ENCODE measurements at regions not wholly inside any gene's neighbourhood (a gene's known extent, or its start where the extent isn't known, plus 50 kb on each side); places are given as distances from the start of the nearest gene placed in this dataset.
A peak's percentile ranks its signal among the peaks of the same experiment; 100 is the strongest.
"Not testable (repeated sequence)": the region's sequence is repeated elsewhere in the genome, so short reads cannot be mapped to it uniquely, and the experiment has no call there.

GRCh38 chr2:51920509-51920908 is 888.6 kb upstream of the NRXN1 start:
- no peak for DNase-seq (ENCODE audit: low read depth in 2 of 2)

DNA sequence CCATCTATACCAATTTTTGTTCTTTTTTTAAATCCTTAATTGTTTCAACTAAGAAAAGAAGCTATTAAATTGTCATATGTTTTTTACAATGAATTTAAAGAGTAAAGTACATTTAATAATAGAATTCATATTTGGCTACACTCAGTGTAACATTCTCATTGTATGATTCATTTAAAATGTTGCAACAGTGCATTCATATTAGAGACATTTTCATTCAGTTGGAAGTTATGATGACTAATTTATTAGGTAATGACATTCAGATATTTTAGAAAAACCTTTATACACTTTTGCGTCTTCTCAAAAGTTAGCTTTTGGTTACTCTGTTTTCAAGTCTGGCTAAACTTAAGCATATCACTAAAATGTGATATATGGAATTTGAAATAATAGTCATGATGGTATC is 887.5 kb upstream of the NRXN1 start:
- DNase-seq (ENCODE audit: low read depth in 2 of 2): peak; percentile 58 to 64

GRCh38 chr2:51918113-51918512 is 886.2 kb upstream of the NRXN1 start:
- DNase-seq (ENCODE audit: low read depth in 2 of 2): peak; percentile 84 to 89

DNA sequence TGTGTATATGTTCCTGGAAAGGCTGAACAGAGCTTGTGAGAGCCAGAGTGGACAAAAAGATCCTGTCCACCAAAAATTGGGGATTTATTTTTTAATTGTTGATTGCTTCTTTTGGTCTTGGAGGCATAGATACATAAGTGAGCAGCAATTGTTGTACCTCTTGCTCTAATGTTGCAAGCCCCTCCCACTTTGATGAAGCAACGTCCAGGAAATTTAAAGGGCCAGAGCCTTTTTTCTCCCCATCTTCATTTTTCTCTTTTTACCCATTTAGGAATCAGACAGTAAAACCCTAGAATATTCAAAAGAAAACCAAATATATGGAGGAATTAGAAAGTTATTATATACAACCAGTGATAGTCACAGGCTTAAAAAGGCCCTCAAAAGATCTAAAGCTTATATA is 871.8 kb upstream of the NRXN1 start:
- no peak for DNase-seq (ENCODE audit: low read depth in 2 of 2)

GRCh38 chr2:51899643-51900042 is 867.7 kb upstream of the NRXN1 start:
- DNase-seq (ENCODE audit: low read depth in 2 of 2): no peak

GRCh38 chr2:51894584-51894983 is 862.7 kb upstream of the NRXN1 start:
- DNase-seq (ENCODE audit: low read depth in 2 of 2): not testable (repeated sequence)

DNA sequence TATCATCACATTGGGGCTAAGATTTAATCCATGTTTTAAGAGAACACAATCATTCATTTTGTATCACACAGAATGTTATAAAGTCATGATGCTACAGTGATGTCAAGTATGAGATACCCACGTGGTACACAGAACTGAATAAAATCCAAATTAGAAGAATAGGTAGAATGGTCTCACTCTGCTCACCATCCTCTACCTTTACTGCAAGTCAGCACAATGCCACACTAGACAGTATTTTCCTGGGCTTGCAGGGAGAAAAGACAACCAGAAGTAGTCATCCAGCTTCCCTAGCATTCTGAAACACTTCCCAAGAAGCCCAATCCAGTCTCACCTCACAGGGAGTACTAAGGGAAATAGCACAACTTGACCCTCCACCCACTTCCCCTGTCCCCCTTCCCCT is 856.2 kb upstream of the NRXN1 start:
- no peak for DNase-seq (ENCODE audit: low read depth in 2 of 2)

DNA sequence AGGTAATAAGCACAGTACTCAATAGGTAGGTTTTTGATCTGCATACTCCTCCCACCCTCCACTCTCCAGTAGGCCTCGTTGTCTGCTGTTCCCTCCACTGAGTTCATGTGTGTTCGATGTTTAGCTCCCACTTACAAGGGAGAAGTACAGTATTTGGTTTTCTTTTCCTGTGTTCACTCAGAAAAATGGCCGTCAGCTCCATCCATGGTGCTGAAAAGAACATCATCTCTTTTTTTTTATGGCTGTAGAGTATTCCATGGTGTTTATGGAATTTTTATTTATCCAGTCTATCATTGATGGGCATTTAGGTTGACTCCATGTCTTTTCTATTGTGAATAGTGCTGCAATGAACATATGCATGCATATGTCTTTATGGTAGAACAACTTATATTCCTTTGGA is 849.7 kb upstream of the NRXN1 start:
- no peak for DNase-seq (ENCODE audit: low read depth in 2 of 2)

- DNase-seq (ENCODE audit: low read depth in 2 of 2): no peak
These were observed 848.2 kb upstream of the NRXN1 start for GRCh38 chr2:51880153-51880552.

DNA sequence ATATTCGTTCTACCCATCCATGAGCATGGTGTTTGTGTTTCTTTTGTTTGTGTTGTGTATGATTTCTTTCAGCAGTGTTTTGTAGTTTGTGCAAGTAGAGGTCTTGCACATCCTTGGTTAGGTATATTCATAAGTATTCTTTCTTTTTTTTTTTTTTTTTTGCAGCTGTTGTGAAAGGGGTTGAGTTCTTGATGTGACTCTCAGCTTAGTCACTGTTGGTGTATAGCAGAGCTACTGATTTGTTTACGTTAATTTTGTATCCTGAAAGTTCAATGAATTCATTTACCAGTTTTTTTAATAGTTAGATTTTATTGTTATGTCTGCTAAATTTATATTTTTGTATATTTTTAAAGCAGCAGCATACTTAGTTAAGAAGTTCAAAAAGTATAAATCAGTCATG is 834.4 kb upstream of the NRXN1 start:
- DNase-seq (ENCODE audit: low read depth in 2 of 2): no peak

GRCh38 chr2:51859260-51859659 is 827.3 kb upstream of the NRXN1 start:
- no peak for DNase-seq (ENCODE audit: low read depth in 2 of 2)

DNA sequence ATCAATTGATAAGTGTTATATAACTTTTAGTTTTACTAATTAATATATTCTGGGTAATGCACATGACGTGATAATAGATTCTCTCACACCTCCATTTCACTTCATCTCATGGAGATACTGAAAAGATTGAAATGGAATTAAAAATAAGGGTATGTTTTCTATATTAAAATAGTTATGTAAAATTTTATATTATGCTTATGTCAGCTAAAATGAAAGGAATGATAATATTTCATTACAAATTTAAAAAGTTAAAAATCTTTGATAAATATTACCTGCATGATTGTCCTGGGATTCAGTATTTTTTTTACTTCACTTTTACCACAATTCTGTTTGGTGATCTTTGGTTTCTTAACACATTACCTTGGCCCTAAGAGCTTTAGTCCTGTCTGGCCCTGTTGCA is 823.8 kb upstream of the NRXN1 start:
- no peak for DNase-seq (ENCODE audit: low read depth in 2 of 2)

DNA sequence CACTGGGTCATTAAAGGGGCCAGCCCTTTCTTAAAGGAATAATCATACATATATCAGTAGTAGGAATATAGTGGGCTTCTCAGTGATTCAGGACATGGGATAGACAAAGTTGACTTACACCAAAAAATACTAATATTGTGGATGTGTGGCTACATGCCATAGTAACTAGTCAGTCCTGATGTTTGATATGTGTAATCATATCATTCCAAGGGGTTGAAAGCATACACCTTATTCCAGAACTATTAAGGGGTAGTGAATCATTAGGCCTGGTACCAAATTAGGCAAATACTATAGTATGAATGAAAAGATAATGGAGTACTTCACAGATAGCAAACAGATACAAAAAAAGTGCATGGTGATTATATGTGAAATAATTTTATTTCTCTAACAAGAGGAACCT is 814.9 kb upstream of the NRXN1 start:
- no peak for DNase-seq (ENCODE audit: low read depth in 2 of 2)

DNA sequence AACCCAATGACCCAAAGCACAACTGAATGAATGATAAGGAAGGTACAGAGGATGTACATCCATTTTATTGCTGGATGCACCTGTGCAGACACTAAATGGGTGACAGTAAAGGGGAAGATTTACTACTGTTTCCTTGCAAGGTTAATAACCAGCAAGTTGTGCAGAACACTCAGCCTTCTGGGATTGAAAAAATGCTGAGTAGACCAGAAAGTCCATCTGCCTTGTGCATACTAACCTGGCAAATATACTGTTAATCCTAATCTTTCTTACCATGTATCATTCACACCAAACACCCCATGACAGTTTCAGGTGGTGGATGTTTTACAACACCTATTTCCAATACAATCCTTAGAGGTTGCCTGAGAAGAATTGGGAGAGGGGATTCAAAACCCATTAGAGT is 814.1 kb upstream of the NRXN1 start:
- no peak for DNase-seq (ENCODE audit: low read depth in 2 of 2)

GRCh38 chr2:51844596-51844995 is 812.7 kb upstream of the NRXN1 start:
- DNase-seq (ENCODE audit: low read depth in 2 of 2): no peak

GRCh38 chr2:51829477-51829876 is 797.5 kb upstream of the NRXN1 start:
- no peak for DNase-seq (ENCODE audit: low read depth in 2 of 2)

DNA sequence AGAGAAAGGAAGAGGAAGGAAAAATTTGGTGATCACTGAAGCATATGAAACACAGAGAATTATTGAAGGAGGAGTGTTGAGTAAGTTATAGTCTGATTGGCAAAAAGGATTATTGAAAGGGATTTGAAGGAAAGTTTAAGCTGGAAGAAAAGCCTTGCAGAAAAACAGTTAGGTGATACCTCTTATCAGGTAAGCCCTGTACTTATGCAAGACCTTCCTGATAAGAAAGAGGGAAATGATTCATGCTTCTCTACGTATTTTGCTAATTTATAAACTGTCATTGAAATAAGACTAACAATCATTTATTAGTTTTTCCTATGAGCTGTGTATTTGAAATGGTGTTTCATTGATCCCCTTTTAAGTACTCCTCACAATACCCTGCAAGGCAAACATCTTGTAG is 793.9 kb upstream of the NRXN1 start:
- DNase-seq (ENCODE audit: low read depth in 2 of 2): no peak

DNA sequence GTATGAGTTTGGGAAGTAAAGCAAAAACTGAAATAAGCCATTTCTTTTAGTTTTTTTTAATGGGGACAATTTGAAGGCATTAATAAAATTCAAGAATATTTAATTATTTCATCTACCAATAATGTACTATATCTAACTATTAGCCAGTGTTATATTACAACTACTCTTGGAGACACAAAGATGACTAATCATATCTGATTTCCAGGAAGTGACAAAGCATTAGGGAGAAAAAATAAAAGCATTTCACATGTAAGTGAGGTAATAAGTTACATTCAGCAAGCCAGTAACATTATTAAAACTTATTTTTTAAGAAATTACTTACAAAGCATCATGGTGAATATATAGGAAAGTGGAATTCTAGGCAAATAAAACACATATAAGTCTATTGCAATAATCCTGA is 781.3 kb upstream of the NRXN1 start:
- peak; percentile 23 to 33 for DNase-seq (ENCODE audit: low read depth in 2 of 2)

DNA sequence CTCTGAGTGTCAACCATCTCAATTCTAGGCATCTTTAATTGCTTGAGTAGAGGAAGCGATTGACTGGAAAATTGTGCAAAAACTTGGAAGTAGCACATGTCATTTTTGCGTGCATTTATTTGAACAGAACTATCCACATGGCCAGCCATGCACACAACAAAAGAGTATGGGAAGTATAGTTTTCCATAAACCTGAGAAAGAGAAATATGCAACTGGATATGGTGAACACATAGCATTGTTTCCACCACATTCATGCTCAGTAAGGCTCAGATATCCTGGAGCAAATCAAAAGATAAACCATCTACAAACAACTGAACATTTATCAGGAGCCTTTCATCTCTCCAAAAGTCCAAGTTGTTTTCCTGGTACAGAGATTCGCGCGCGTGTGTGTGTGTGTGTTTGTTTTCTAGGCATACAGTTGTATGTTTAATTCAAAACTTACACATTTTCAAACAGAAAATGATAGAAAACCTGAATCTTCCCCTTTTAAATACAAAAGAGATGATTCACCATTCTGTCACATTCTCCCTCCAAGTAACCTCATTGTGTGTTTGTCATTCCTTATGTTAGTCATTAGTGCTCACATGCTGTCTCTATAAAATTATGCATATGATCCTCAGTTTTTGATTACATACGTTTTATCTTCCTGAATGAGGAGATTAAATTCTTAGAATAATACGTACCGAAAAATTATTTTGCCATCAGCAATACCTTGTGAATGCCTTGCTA is 780.4 kb upstream of the NRXN1 start:
- DNase-seq (ENCODE audit: low read depth in 2 of 2): peak; percentile 28 to 36

- DNase-seq (ENCODE audit: low read depth in 2 of 2): no peak
These were observed 778.3 kb upstream of the NRXN1 start for GRCh38 chr2:51810197-51810596.

- DNase-seq (ENCODE audit: low read depth in 2 of 2): no peak
These were observed 775.3 kb upstream of the NRXN1 start for GRCh38 chr2:51807229-51807628.

GRCh38 chr2:51795248-51795888 is 763.4 kb upstream of the NRXN1 start:
- no peak for DNase-seq (ENCODE audit: low read depth in 2 of 2)

GRCh38 chr2:51791496-51791895 is 759.6 kb upstream of the NRXN1 start:
- DNase-seq (ENCODE audit: low read depth in 2 of 2): no peak

DNA sequence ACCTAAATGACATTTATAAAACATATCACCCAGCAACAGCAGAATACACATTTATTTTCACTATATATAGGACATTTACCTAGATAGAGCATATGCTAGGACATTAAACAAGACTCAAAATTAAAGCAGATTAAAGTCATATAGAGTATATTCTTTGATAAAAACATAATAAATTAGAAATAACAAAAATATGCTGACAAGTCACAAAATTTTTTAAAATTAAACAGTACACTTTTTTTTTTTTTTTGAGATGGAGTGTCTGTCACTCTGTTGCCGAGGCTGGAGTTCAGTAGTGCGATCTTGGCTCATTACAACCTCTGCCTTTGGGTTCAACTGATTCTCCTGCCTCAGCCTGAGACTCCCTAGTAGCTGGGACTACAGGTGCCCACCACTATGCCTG is 758.9 kb upstream of the NRXN1 start:
- DNase-seq (ENCODE audit: low read depth in 2 of 2): no peak

Measured in fibroblast of skin of left biceps (primary cell).